HepG2 (cell line): ENCODE measurements at regions not wholly inside any gene's neighbourhood (a gene's known extent, or its start where the extent isn't known, plus 50 kb on each side); places are given as distances from the start of the nearest gene placed in this dataset.

Experiments
- ATAC-seq: fragments of 200-7000 bp; cut with Tn5 transposase; 3 replicates; pipeline ENCODE4 v1.9.1; 2020; ENCODE audit warnings: mild to moderate bottlenecking, moderate library complexity
- BruUV-seq: library from RNA; stranded (reverse); fragments of 400-500 nt; replicated peaks from 2 replicates; lab custom pipeline; 2021; lab: Mats Ljungman, UMichigan
- CTCF ChIA-PET: fragments of 300-600 bp; formaldehyde crosslinking; extraction: SDS; loops from one replicate; lab custom pipeline; 2021; ENCODE audit warnings: low total read pairs, inconsistent platforms, low intra/inter-chr PET ratio; lab: Yijun Ruan, JAX
- POLR2A ChIA-PET: fragments of 350-600 bp; sonication (Branson Sonifier 250); formaldehyde crosslinking; loops from one replicate; lab custom pipeline; 2020; ENCODE audit warnings: antibody characterized with exemption, inconsistent platforms; lab: Yijun Ruan, JAX
- DNase-seq: peaks from one replicate; pipeline ENCODE4 v3.0.0-alpha.2; 2015; ENCODE audit warnings: low spot score
- FAIRE-seq: peaks from 3 replicates; lab custom pipeline; 2011; peaks lifted over from hg19 to GRCh38; lab: Jason Lieb, UNC
- H2AFZ ChIP-seq: one replicate; pipeline ENCODE4 v1.6.1; 2011; ENCODE audit warnings: low read length, inconsistent platforms
- H3K27ac ChIP-seq: fragments of 300-600 bp; 3 replicates; pipeline ENCODE4 v1.8.0; 2011; ENCODE audit warnings: mixed run types, mild to moderate bottlenecking, mixed read lengths, low read length, inconsistent platforms; ENCODE audit not compliant: insufficient read depth; ENCODE audit errors: extremely low read length
- H3K27me3 ChIP-seq, 2 experiments: fragments of 200-600 bp in 1 of 2; 2 replicates in 1 of 2; 3 replicates in 1 of 2; pipeline versions ENCODE4 v1.6.0 to v1.8.0; 2011; ENCODE audit warnings: low read length in 2 of 2, mild to moderate bottlenecking in 2 of 2, moderate library complexity in 2 of 2, inconsistent platforms in 1 of 2; ENCODE audit not compliant: insufficient read depth in 2 of 2, control insufficient read depth in 1 of 2
- H3K36me3 ChIP-seq, 2 experiments: fragments of 200-600 bp in 1 of 2; replicated peaks in 1 of 2; 2 replicates in 1 of 2; 3 replicates in 1 of 2; pipeline versions ENCODE4 v1.5.1 to v1.8.0; 2011; ENCODE audit warnings: low read length in 2 of 2, inconsistent platforms in 1 of 2; ENCODE audit not compliant: insufficient read depth in 2 of 2, control insufficient read depth in 1 of 2
- H3K4me1 ChIP-seq: 2 replicates; pipeline ENCODE4 v1.5.1; 2012; ENCODE audit warnings: low read length, inconsistent platforms; ENCODE audit not compliant: insufficient read depth
- H3K4me2 ChIP-seq: 2 replicates; pipeline ENCODE4 v1.6.0; 2011; ENCODE audit warnings: low read depth, low read length, inconsistent platforms
- H3K4me3 ChIP-seq, 3 experiments: fragments of 200-600 bp in 1 of 3; sonication (generic), shearing (Covaris generic) in 1 of 3; replicated peaks in 1 of 3; 2 replicates each; pipeline ENCODE4 v1.5.1; 2011 to 2016; ENCODE audit warnings: low read length in 3 of 3, inconsistent platforms in 2 of 3, low read depth in 2 of 3, mild to moderate bottlenecking in 2 of 3, control low read depth in 1 of 3, mixed read lengths in 1 of 3; ENCODE audit not compliant: insufficient read depth in 1 of 3
- H3K79me2 ChIP-seq: one replicate; pipeline ENCODE4 v1.6.1; 2011; ENCODE audit warnings: low read length, inconsistent platforms; ENCODE audit not compliant: insufficient read depth
- H3K9ac ChIP-seq: 2 replicates; pipeline ENCODE4 v1.6.0; 2011; ENCODE audit warnings: mild to moderate bottlenecking, low read depth, low read length, inconsistent platforms; ENCODE audit not compliant: insufficient read depth
- H3K9me3 ChIP-seq: 2 replicates; pipeline ENCODE4 v1.5.1; 2012; ENCODE audit warnings: mild to moderate bottlenecking, low read length
- H4K20me1 ChIP-seq: 2 replicates; pipeline ENCODE4 v1.6.0; 2011; ENCODE audit warnings: inconsistent platforms, mild to moderate bottlenecking, low read length, moderate library complexity; ENCODE audit not compliant: insufficient read depth
- JDP2 ChIP-seq: sonication (generic); formaldehyde crosslinking; IDR thresholded peaks from 2 replicates; pipeline ENCODE4 v1.8.1; 2022; ENCODE audit warnings: missing genetic modification reagents, borderline replicate concordance
- JUNB ChIP-seq: sonication (generic); formaldehyde crosslinking; IDR thresholded peaks from 2 replicates; pipeline ENCODE4 v1.8.0; 2022; ENCODE audit warnings: missing genetic modification reagents, mild to moderate bottlenecking, borderline replicate concordance
- NAIF1 ChIP-seq: sonication (generic); formaldehyde crosslinking; IDR thresholded peaks from 2 replicates; pipeline ENCODE4 v1.5.0; 2020; ENCODE audit warnings: mild to moderate bottlenecking, missing genetic modification reagents, borderline replicate concordance
- RFX1 ChIP-seq: fragments of 450-650 bp; IDR thresholded peaks from 2 replicates; pipeline ENCODE4 v1.6.1; 2017
- SETDB1 ChIP-seq: sonication (generic); formaldehyde crosslinking; IDR thresholded peaks from 2 replicates; pipeline ENCODE4 v1.5.1; 2020; ENCODE audit warnings: missing genetic modification reagents, mild to moderate bottlenecking, borderline replicate concordance
- ZFP90 ChIP-seq: sonication (generic); formaldehyde crosslinking; IDR thresholded peaks from 2 replicates; pipeline ENCODE4 v1.8.0; 2022; ENCODE audit warnings: missing genetic modification reagents, mild to moderate bottlenecking, inconsistent platforms, borderline replicate concordance
- ZNF335 ChIP-seq: sonication (generic); formaldehyde crosslinking; IDR thresholded peaks from 2 replicates; pipeline ENCODE4 v1.4.0; 2020; ENCODE audit warnings: missing genetic modification reagents
- ZNF766 ChIP-seq: sonication (generic); formaldehyde crosslinking; IDR thresholded peaks from 2 replicates; pipeline ENCODE4 v1.5.0; 2020; ENCODE audit warnings: missing genetic modification reagents, borderline replicate concordance
- WGBS: methylation state at CpG from one replicate; pipeline ENCODE4 v1.1.6; 2017; ENCODE audit warnings: low lambda C conversion rate; 5-methylcytosine and 5-hydroxymethylcytosine counted together
- in situ Hi-C: cut with HindIII; loops from 2 replicates; pipeline ENCODE4 v1.10.0; 2017; ENCODE audit warnings: low pct_unique_long_range_greater_than_20kb; ENCODE audit not compliant: extremely low pct_ligation_motif_present
- intact Hi-C: fragments of 100-400 bp; cut with micrococcal nuclease; formaldehyde crosslinking; loops from one replicate; pipeline ENCODE4 v1.10.0; 2022; ENCODE audit not compliant: unreplicated experiment
- TF ChIP-seq, protein P1 (sequence below): sonication (generic); formaldehyde crosslinking; IDR thresholded peaks from 2 replicates; pipeline ENCODE4 v1.4.0; 2020; ENCODE audit warnings: missing genetic modification reagents, borderline replicate concordance
- TF ChIP-seq, protein P2 (sequence below), 2 experiments: sonication (generic) in 1 of 2; formaldehyde crosslinking in 1 of 2; IDR thresholded peaks; 2 replicates each; pipeline versions ENCODE4 v1.6.1 to v1.9.0; 2014 to 2022; ENCODE audit warnings: antibody characterized with exemption in 1 of 2, borderline replicate concordance in 1 of 2, inconsistent platforms in 1 of 2, low read depth in 1 of 2, missing genetic modification reagents in 1 of 2
- TF ChIP-seq, protein P3 (sequence below): sonication (generic); formaldehyde crosslinking; IDR thresholded peaks from 2 replicates; pipeline ENCODE4 v1.4.0; 2020; ENCODE audit warnings: low read depth, missing genetic modification reagents

DNA sequence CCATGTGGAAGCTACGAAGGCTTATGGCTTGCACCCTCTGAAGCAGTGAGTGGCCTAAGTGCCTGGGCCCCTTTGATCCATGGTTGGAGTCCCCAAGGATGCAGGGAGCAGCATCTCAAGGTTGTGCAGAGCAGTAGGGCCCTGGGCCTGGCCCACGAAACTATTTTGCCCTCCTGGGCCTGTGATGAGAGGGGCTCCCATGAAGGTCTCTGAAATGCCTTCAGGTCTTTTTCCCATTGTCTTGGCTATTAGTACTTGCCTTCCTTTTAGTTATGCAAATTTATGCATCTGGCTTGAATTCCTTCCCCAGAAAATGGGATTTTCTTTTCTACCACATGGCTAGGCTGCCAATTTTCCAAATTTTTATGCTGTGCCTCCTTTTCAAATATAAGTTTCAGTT is 158.8 kb upstream of the MME start:
- ChIA-PET POLR2A (no interaction called here), CTCF (no interaction called here)
- peaks cover 44% of the 10 kb centered on the region for H3K9me3 ChIP-seq
- BruUV-seq, result no TSS peak
- intact Hi-C loops, result no loop called here
- H3K27me3 ChIP-seq, result no peaks in the 10 kb centered on the region; a peak in 1 of 5 replicates
- no peak overlapping the region for H3K9ac ChIP-seq
- H3K79me2 ChIP-seq, result no peaks in the 10 kb centered on the region
- in situ Hi-C loops, result no loop called here
- H3K4me1 ChIP-seq, result no peaks in the 10 kb centered on the region
- no peak overlapping the region for H3K27ac ChIP-seq
- FAIRE-seq (no peak), ATAC-seq (no peak), DNase-seq (no peak)
- no peak overlapping the region for H3K4me3 ChIP-seq
- 0% methylated on average over 1 of the region's 2 CpGs for WGBS
- no peaks in the 10 kb centered on the region for H4K20me1 ChIP-seq
- no peak overlapping the region for H2AFZ ChIP-seq
- H3K36me3 ChIP-seq, result no peaks in the 10 kb centered on the region
- no peak overlapping the region for H3K4me2 ChIP-seq
- TF ChIP-seq SETDB1 (CRISPR knock-in tag), result no peak
- TF ChIP-seq JDP2 (CRISPR knock-in tag), result no peak
- TF ChIP-seq, protein P1, sequence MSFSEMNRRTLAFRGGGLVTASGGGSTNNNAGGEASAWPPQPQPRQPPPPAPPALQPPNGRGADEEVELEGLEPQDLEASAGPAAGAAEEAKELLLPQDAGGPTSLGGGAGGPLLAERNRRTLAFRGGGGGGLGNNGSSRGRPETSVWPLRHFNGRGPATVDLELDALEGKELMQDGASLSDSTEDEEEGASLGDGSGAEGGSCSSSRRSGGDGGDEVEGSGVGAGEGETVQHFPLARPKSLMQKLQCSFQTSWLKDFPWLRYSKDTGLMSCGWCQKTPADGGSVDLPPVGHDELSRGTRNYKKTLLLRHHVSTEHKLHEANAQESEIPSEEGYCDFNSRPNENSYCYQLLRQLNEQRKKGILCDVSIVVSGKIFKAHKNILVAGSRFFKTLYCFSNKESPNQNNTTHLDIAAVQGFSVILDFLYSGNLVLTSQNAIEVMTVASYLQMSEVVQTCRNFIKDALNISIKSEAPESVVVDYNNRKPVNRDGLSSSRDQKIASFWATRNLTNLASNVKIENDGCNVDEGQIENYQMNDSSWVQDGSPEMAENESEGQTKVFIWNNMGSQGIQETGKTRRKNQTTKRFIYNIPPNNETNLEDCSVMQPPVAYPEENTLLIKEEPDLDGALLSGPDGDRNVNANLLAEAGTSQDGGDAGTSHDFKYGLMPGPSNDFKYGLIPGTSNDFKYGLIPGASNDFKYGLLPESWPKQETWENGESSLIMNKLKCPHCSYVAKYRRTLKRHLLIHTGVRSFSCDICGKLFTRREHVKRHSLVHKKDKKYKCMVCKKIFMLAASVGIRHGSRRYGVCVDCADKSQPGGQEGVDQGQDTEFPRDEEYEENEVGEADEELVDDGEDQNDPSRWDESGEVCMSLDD (CRISPR knock-in tag), result no peak
- no peak for TF ChIP-seq JUNB (CRISPR knock-in tag)
- no peak for TF ChIP-seq ZNF335 (CRISPR knock-in tag)
- TF ChIP-seq NAIF1 (CRISPR knock-in tag), result no peak
- TF ChIP-seq, protein P2, sequence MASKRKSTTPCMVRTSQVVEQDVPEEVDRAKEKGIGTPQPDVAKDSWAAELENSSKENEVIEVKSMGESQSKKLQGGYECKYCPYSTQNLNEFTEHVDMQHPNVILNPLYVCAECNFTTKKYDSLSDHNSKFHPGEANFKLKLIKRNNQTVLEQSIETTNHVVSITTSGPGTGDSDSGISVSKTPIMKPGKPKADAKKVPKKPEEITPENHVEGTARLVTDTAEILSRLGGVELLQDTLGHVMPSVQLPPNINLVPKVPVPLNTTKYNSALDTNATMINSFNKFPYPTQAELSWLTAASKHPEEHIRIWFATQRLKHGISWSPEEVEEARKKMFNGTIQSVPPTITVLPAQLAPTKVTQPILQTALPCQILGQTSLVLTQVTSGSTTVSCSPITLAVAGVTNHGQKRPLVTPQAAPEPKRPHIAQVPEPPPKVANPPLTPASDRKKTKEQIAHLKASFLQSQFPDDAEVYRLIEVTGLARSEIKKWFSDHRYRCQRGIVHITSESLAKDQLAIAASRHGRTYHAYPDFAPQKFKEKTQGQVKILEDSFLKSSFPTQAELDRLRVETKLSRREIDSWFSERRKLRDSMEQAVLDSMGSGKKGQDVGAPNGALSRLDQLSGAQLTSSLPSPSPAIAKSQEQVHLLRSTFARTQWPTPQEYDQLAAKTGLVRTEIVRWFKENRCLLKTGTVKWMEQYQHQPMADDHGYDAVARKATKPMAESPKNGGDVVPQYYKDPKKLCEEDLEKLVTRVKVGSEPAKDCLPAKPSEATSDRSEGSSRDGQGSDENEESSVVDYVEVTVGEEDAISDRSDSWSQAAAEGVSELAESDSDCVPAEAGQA (IDR thresholded peaks at IDR 0.05; ENCODE audit: low read depth), result no peak
- TF ChIP-seq, protein P2 (CRISPR knock-in tag; IDR thresholded peaks at IDR 0.05; ENCODE audit: borderline replicate concordance), result no peak
- TF ChIP-seq, protein P3, sequence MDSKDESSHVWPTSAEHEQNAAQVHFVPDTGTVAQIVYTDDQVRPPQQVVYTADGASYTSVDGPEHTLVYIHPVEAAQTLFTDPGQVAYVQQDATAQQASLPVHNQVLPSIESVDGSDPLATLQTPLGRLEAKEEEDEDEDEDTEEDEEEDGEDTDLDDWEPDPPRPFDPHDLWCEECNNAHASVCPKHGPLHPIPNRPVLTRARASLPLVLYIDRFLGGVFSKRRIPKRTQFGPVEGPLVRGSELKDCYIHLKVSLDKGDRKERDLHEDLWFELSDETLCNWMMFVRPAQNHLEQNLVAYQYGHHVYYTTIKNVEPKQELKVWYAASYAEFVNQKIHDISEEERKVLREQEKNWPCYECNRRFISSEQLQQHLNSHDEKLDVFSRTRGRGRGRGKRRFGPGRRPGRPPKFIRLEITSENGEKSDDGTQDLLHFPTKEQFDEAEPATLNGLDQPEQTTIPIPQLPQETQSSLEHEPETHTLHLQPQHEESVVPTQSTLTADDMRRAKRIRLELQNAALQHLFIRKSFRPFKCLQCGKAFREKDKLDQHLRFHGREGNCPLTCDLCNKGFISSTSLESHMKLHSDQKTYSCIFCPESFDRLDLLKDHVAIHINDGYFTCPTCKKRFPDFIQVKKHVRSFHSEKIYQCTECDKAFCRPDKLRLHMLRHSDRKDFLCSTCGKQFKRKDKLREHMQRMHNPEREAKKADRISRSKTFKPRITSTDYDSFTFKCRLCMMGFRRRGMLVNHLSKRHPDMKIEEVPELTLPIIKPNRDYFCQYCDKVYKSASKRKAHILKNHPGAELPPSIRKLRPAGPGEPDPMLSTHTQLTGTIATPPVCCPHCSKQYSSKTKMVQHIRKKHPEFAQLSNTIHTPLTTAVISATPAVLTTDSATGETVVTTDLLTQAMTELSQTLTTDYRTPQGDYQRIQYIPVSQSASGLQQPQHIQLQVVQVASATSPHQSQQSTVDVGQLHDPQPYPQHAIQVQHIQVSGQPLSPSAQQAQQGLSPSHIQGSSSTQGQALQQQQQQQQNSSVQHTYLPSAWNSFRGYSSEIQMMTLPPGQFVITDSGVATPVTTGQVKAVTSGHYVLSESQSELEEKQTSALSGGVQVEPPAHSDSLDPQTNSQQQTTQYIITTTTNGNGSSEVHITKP (CRISPR knock-in tag), result no peak
- TF ChIP-seq ZFP90 (CRISPR knock-in tag), result no peak
- no peak for TF ChIP-seq RFX1
- no peak for TF ChIP-seq ZNF766 (CRISPR knock-in tag)
